ENCODE measurements at regions not wholly inside any gene's neighbourhood (a gene's known extent, or its start where the extent isn't known, plus 50 kb on each side); places are given as distances from the start of the nearest gene placed in this dataset.

DNA sequence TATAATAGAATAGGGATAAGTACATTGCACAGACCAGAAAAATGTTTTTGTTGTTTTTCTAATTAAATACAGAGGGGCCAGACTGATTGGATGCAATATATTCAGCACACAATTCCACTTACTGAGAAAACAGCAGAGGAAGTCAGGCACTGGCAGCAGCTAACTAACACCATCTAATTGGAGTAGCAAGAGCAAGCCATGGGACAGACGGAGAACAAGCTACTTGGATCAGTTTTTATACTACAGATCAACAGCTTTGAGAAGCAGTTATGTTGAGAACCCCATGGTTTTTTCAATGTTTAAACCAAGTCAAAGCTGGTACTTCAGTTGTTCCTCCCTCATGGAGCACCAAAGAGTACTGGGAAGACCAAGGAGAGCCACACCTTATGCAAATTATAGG lies 1249.4 kb downstream of the LRFN5 start:
- no peak for TF ChIP-seq CTCF (IDR thresholded peaks at IDR 0.05)
- no peak for TF ChIP-seq POLR2AphosphoS5 (IDR thresholded peaks at IDR 0.05)
- no peak for TF ChIP-seq POLR2A (IDR thresholded peaks at IDR 0.05)

Measured in gastroesophageal sphincter (tissue), 3 donors.